HG02870 (cell line): ENCODE measurements at regions not wholly inside any gene's neighbourhood (a gene's known extent, or its start where the extent isn't known, plus 50 kb on each side); places are given as distances from the start of the nearest gene placed in this dataset.

Experiments used
- ATAC-seq: cut with Tn5 transposase; IDR thresholded peaks from one replicate; pipeline ENCODE4 v1.9.1; 2021; ENCODE audit warnings: mild to moderate bottlenecking, moderate library complexity; ENCODE audit not compliant: unreplicated experiment

GRCh38 chr13:76379341-76380105, 506.7 kb downstream of the KCTD12 start:
- no peak for ATAC-seq

- ATAC-seq = no peak
These were observed 507.4 kb downstream of the KCTD12 start for GRCh38 chr13:76378767-76379166.

- ATAC-seq = no peak
These were observed 522.4 kb downstream of the KCTD12 start for GRCh38 chr13:76363682-76364289.

GRCh38 chr13:76361868-76362267, 524.3 kb downstream of the KCTD12 start:
- no peak for ATAC-seq

GRCh38 chr13:76351541-76352229, 534.5 kb downstream of the KCTD12 start:
- ATAC-seq = no peak

GRCh38 chr13:76350399-76350798, 535.8 kb downstream of the KCTD12 start:
- ATAC-seq = no peak

GRCh38 chr13:76349700-76350099, 536.5 kb downstream of the KCTD12 start:
- no peak for ATAC-seq

- ATAC-seq = no peak
These were observed 546.6 kb downstream of the KCTD12 start for GRCh38 chr13:76339649-76340048.

GRCh38 chr13:76338003-76338402, 548.2 kb downstream of the KCTD12 start:
- ATAC-seq = no peak

GRCh38 chr13:76336889-76337844, 549.0 kb downstream of the KCTD12 start:
- ATAC-seq = no peak

GRCh38 chr13:76335463-76335862, 550.7 kb downstream of the KCTD12 start:
- ATAC-seq = no peak

GRCh38 chr13:76331943-76332712, 554.1 kb downstream of the KCTD12 start:
- ATAC-seq = no peak

GRCh38 chr13:76330761-76331160, 555.4 kb downstream of the KCTD12 start:
- no peak for ATAC-seq

- no peak for ATAC-seq
These were observed 556.2 kb downstream of the KCTD12 start for GRCh38 chr13:76329866-76330580.

GRCh38 chr13:76329004-76329403, 557.2 kb downstream of the KCTD12 start:
- ATAC-seq = no peak

GRCh38 chr13:76326343-76326742, 559.9 kb downstream of the KCTD12 start:
- no peak for ATAC-seq

GRCh38 chr13:76319921-76320320, 566.3 kb downstream of the KCTD12 start:
- ATAC-seq = no peak

GRCh38 chr13:76316998-76317527, 569.1 kb downstream of the KCTD12 start:
- no peak for ATAC-seq

GRCh38 chr13:76314495-76314894, 571.7 kb downstream of the KCTD12 start:
- no peak for ATAC-seq
